Vagina (tissue), 2 donors: ENCODE measurements at regions not wholly inside any gene's neighbourhood (a gene's known extent, or its start where the extent isn't known, plus 50 kb on each side); places are given as distances from the start of the nearest gene placed in this dataset.
"Not testable (repeated sequence)": the region's sequence is repeated elsewhere in the genome, so short reads cannot be mapped to it uniquely, and the experiment has no call there.

Experiments used
- DNase-seq, 2 donors: peaks; one replicate each; pipeline ENCODE4 v3.0.0-alpha.2; 2017; ENCODE audit errors: extremely low spot score in 2 of 2
- H3K27ac ChIP-seq: fragments of 200-600 bp; sonication (generic); one replicate; pipeline ENCODE4 v1.5.1; 2019
- H3K27me3 ChIP-seq: fragments of 200-600 bp; sonication (generic); one replicate; pipeline ENCODE4 v1.5.1; 2019
- H3K36me3 ChIP-seq, 2 donors: fragments of 200-600 bp; sonication (generic); one replicate each; pipeline ENCODE4 v1.5.1; 2017 to 2019
- H3K4me1 ChIP-seq: fragments of 200-600 bp; sonication (generic); one replicate; pipeline ENCODE4 v1.5.1; 2019
- H3K4me3 ChIP-seq, 2 donors: fragments of 200-600 bp; sonication (generic); 1 replicate in 1 of 2; 2 replicates in 1 of 2; pipeline ENCODE4 v1.5.1; 2016 to 2019
- H3K9me3 ChIP-seq: fragments of 200-600 bp; sonication (generic); one replicate; pipeline ENCODE4 v1.5.1; 2019
- CTCF ChIP-seq, 3 experiments: fragments of 450-650 bp in 2 of 3; fragments of 200-600 bp in 1 of 3; sonication (generic) in 1 of 3; IDR thresholded peaks; one replicate each; pipeline ENCODE4 v1.5.1; 2017 to 2019; ENCODE audit warnings: antibody characterized with exemption in 3 of 3, mild to moderate bottlenecking in 2 of 3, moderate library complexity in 2 of 3
- POLR2A ChIP-seq, 2 donors: fragments of 450-650 bp; IDR thresholded peaks; one replicate each; pipeline ENCODE4 v1.6.1; 2017; ENCODE audit warnings: antibody characterized with exemption in 2 of 2, mild to moderate bottlenecking in 2 of 2, moderate library complexity in 2 of 2
- POLR2AphosphoS5 ChIP-seq, 2 donors: sonication (generic); formaldehyde crosslinking; IDR thresholded peaks; one replicate each; pipeline ENCODE4 v1.9.0; 2017; ENCODE audit warnings: antibody characterized with exemption in 2 of 2, mild to moderate bottlenecking in 2 of 2, low read depth in 1 of 2; ENCODE audit not compliant: insufficient read depth in 1 of 2
- intact Hi-C: fragments of 100-400 bp; cut with DNase I; formaldehyde crosslinking; loops from one replicate; pipeline ENCODE4 v1.15.1; 2023

- no peaks in the 10 kb centered on the region for H3K9me3 ChIP-seq
- intact Hi-C loops, result no loop called here
- no peak overlapping the region for H3K27ac ChIP-seq
Measured at GRCh38 chr13:37959284-37959683, 89.7 kb upstream of the TRPC4 start.

GRCh38 chr13:37956536-37956935 lies 87.0 kb upstream of the TRPC4 start:
- H3K27ac ChIP-seq, result no peak overlapping the region
- no peaks in the 10 kb centered on the region for H3K4me1 ChIP-seq
- H3K9me3 ChIP-seq, result no peaks in the 10 kb centered on the region
- no peaks in the 10 kb centered on the region for H3K36me3 ChIP-seq
- no peak for TF ChIP-seq POLR2A (IDR thresholded peaks at IDR 0.05)
- no peak for TF ChIP-seq CTCF (IDR thresholded peaks at IDR 0.05)
- no peak for TF ChIP-seq POLR2AphosphoS5 (IDR thresholded peaks at IDR 0.05; ENCODE audit: insufficient read depth in 1 of 2, low read depth in 1 of 2)
- no peak overlapping the region for H3K4me3 ChIP-seq
- no peaks in the 10 kb centered on the region for H3K27me3 ChIP-seq
- intact Hi-C loops, result no loop called here
- no peak for DNase-seq

More at GRCh38 chr13:37959284-37959683, 89.7 kb upstream of the TRPC4 start:
- Histone ChIP-seq H3K36me3 (no peaks in the 10 kb centered on the region), H3K27me3 (no peaks in the 10 kb centered on the region), H3K4me1 (no peaks in the 10 kb centered on the region), H3K4me3 (no peak overlapping the region)
- DNase-seq, result no peak
- no peak for TF ChIP-seq CTCF (IDR thresholded peaks at IDR 0.05)
- no peak for TF ChIP-seq POLR2AphosphoS5 (IDR thresholded peaks at IDR 0.05; ENCODE audit: insufficient read depth in 1 of 2, low read depth in 1 of 2)
- no peak for TF ChIP-seq POLR2A (IDR thresholded peaks at IDR 0.05)

DNA sequence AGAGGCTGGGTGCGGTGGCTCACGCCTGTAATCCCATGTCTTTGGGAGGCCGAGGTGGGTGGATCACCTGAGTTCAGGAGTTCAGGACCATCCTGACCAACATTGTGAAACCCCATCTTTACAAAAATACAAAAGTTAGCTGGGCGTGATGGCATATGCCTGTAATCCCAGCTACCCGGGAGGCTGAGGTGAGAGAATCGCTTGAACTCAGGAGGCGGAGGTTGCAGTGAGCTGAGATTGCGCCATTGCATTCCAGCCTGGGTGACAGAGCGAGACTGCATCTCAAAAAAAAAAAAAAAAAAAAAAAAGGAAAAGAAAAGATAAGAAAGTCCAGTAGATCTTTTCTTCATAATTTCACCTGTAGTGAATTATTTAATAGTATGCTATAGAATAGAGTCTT lies 85.0 kb upstream of the TRPC4 start:
- H3K9me3 ChIP-seq, intact Hi-C loops, H3K36me3 ChIP-seq: not testable (repeated sequence)

GRCh38 chr13:37954191-37954590 lies 84.6 kb upstream of the TRPC4 start:
- no peak overlapping the region for H3K4me3 ChIP-seq
- no peak overlapping the region for H3K27ac ChIP-seq
- H3K9me3 ChIP-seq, result no peaks in the 10 kb centered on the region
- intact Hi-C loops, result no loop called here
- TF ChIP-seq POLR2AphosphoS5 (IDR thresholded peaks at IDR 0.05; ENCODE audit: insufficient read depth in 1 of 2, low read depth in 1 of 2) (no peak), CTCF (IDR thresholded peaks at IDR 0.05) (no peak), POLR2A (IDR thresholded peaks at IDR 0.05) (no peak)
- no peaks in the 10 kb centered on the region for H3K27me3 ChIP-seq
- no peaks in the 10 kb centered on the region for H3K4me1 ChIP-seq
- DNase-seq, result no peak
- no peaks in the 10 kb centered on the region for H3K36me3 ChIP-seq

More for the DNA sequence above, 85.0 kb upstream of the TRPC4 start:
- not testable (repeated sequence) for H3K4me1 ChIP-seq, H3K27me3 ChIP-seq, DNase-seq, H3K4me3 ChIP-seq, H3K27ac ChIP-seq

GRCh38 chr13:37953696-37954095 lies 84.1 kb upstream of the TRPC4 start:
- Histone ChIP-seq H3K27me3 (no peaks in the 10 kb centered on the region), H3K4me1 (no peaks in the 10 kb centered on the region)

More at GRCh38 chr13:37953696-37954095, 84.1 kb upstream of the TRPC4 start:
- Histone ChIP-seq H3K4me3 (no peak overlapping the region), H3K36me3 (no peaks in the 10 kb centered on the region), H3K9me3 (no peaks in the 10 kb centered on the region), H3K27ac (no peak overlapping the region)
- TF ChIP-seq POLR2AphosphoS5 (IDR thresholded peaks at IDR 0.05; ENCODE audit: insufficient read depth in 1 of 2, low read depth in 1 of 2), result no peak
- no peak for TF ChIP-seq POLR2A (IDR thresholded peaks at IDR 0.05)
- no peak for TF ChIP-seq CTCF (IDR thresholded peaks at IDR 0.05)
- no peak for DNase-seq
- intact Hi-C loops, result no loop called here
